ENCODE measurements at regions not wholly inside any gene's neighbourhood (a gene's known extent, or its start where the extent isn't known, plus 50 kb on each side); places are given as distances from the start of the nearest gene placed in this dataset.

GRCh38 chr3:74295479-74295878 is 319.0 kb downstream of the CNTN3 start:
- TF ChIP-seq CTCF (IDR thresholded peaks at IDR 0.05; ENCODE audit: poor library complexity, severe bottlenecking) (no peak), RAD21 (conservative IDR thresholded peaks at IDR 0.05) (no peak), SMC3 (conservative IDR thresholded peaks at IDR 0.05; ENCODE audit: poor library complexity) (no peak), TAF1 (IDR thresholded peaks at IDR 0.05; ENCODE audit: low read depth) (no peak), EZH2 (IDR thresholded peaks at IDR 0.05; ENCODE audit: borderline replicate concordance, insufficient read depth, low read length, poor library complexity, severe bottlenecking) (no peak), REST (IDR thresholded peaks at IDR 0.05; ENCODE audit: borderline replicate concordance) (no peak), POLR2AphosphoS5 (IDR thresholded peaks at IDR 0.05) (no peak)
